ENCODE measurements at regions not wholly inside any gene's neighbourhood (a gene's known extent, or its start where the extent isn't known, plus 50 kb on each side); places are given as distances from the start of the nearest gene placed in this dataset.

DNA sequence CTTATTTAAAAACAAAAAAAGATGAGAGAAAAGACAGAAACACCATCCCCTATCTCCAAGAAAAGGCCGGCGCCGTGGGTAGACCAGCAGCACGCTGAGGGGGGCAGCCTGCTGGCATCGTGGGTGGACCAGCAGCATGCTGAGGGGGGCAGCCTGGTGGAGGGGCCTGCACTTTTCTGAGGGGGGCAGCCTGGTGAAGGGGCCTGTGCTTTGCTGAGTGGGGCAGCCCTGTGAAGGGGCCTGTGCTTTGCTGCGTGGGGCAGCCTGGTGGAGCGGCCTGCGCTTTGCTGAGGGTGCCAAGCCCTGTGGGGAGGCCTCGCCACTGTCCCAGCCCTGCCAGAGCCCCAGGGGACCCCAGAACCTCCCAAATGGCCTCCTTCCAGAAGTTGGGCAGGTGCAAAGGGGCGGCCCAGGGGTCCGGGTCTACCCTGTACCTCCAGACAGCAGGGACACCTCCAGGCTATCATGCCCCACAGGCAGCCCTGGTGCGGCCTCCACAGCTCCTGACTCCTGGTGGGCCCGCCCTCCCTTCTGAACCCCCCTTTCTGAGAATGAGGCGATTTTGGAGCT, 1185.7 kb downstream of the BRD1 start:
- Histone ChIP-seq H3K27me3 (ENCODE audit: insufficient read depth, poor library complexity, severe bottlenecking) (no peaks in the 10 kb centered on the region), H3K36me3 (ENCODE audit: low read depth) (no peaks in the 10 kb centered on the region), H3K4me1 (ENCODE audit: insufficient read depth, poor library complexity, severe bottlenecking) (no peaks in the 10 kb centered on the region), H3K27ac (ENCODE audit: poor library complexity, severe bottlenecking) (no peak overlapping the region), H3K9me3 (ENCODE audit: severe bottlenecking) (peaks cover 2% of the 10 kb centered on the region), H3K4me3 (ENCODE audit: severe bottlenecking) (no peak overlapping the region)
- ATAC-seq (ENCODE audit: low read depth) (no peak), DNase-seq (ENCODE audit: low spot score) (no peak)
- TF ChIP-seq, protein P1, sequence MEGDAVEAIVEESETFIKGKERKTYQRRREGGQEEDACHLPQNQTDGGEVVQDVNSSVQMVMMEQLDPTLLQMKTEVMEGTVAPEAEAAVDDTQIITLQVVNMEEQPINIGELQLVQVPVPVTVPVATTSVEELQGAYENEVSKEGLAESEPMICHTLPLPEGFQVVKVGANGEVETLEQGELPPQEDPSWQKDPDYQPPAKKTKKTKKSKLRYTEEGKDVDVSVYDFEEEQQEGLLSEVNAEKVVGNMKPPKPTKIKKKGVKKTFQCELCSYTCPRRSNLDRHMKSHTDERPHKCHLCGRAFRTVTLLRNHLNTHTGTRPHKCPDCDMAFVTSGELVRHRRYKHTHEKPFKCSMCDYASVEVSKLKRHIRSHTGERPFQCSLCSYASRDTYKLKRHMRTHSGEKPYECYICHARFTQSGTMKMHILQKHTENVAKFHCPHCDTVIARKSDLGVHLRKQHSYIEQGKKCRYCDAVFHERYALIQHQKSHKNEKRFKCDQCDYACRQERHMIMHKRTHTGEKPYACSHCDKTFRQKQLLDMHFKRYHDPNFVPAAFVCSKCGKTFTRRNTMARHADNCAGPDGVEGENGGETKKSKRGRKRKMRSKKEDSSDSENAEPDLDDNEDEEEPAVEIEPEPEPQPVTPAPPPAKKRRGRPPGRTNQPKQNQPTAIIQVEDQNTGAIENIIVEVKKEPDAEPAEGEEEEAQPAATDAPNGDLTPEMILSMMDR (IDR thresholded peaks at IDR 0.05; ENCODE audit: poor library complexity, severe bottlenecking) = no peak

DNA sequence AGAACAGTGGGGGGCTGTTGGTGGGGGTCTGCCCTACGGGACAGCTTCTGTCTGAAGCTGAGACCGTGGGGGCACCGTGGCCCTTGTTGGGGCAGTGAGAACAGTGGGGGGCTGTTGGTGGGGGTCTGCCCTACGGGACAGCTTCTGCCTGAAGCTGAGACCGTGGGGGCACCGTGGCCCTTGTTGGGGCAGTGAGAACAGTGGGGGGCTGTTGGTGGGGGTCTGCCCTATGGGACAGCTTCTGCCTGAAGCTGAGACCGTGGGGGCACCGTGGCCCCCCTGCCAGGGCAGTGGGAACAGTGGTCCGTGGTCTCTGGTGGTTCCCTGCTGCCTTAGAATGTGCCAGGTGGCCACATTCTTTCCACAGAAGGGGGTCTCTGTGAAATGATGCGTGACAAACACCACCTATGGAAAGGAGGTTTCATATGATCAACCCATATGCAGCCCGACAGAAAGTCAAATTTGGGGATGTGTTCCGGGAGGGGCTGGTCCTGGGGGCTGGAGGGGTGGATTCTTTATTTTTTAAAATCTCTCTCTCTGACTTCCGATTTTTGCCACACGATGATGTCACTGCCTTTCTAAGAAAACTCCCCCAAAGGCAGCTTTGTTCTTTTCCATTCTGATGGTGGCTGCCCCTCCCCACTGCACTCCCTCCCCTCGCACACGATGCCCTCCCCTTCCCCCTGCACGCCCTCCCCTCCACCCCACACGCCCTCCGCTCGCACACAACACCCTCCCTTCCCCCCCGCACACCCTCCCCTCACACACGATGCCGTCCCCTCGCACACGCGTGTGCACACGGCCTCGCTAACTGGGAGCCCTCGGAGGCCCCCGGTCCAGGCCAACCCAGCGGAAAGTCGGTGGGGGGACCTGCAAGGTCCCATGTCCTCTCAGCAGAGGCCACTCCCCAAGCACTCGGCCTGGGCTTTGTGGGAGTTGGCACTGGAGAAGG, 1186.5 kb downstream of the BRD1 start:
- Histone ChIP-seq H3K4me3 (ENCODE audit: severe bottlenecking) (no peak overlapping the region), H3K27me3 (ENCODE audit: insufficient read depth, poor library complexity, severe bottlenecking) (no peaks in the 10 kb centered on the region), H3K4me1 (ENCODE audit: insufficient read depth, poor library complexity, severe bottlenecking) (no peaks in the 10 kb centered on the region), H3K9me3 (ENCODE audit: severe bottlenecking) (peaks cover 2% of the 10 kb centered on the region), H3K36me3 (ENCODE audit: low read depth) (no peaks in the 10 kb centered on the region), H3K27ac (ENCODE audit: poor library complexity, severe bottlenecking) (no peak overlapping the region)
- DNase-seq (ENCODE audit: low spot score) (no peak), ATAC-seq (ENCODE audit: low read depth) (no peak)
- TF ChIP-seq, protein P1 (IDR thresholded peaks at IDR 0.05; ENCODE audit: poor library complexity, severe bottlenecking) = no peak

DNA sequence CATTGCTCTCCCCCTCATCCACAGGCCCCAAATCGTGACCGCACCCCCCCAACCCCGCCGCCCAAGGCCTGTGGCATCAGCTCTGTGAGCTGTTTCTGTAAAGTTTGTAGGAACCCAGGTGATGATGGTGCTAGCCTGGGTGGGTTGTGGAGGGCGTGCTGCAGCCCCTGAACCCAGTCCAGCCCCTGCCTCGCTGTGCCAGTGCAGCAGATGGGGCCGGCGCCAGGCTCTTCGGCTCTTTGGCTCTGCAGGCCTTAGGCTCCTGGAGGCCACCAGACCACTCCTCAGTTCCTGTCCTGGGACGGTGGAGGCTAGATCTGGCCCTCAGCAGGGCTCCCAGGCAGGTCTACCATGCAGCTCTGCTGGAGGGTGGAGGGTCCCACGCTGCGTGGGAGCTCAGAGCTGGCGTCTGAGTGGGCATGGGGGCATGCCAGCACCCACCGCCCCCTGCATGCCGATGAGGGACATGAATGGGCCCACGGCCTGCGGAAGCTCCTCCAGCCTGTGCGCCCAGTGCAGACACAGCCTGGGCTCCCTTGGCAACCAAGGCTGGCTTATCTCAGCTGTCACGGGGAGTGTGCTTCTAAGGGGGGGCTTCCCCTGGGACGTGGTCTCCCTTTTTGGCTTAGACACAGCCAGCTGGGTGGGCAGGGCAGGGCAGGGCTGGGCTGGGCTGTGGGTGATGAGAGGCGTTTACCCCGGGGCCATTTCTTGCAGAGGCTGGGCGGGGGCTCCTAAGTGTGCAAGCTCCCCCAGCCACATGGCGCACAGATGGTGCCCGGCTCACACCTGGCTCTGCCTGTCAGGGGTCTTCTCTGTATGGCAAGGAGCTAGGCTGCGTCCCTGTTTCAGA, 1187.6 kb downstream of the BRD1 start:
- ATAC-seq (ENCODE audit: low read depth) (no peak), DNase-seq (ENCODE audit: low spot score) (no peak)
- no peak overlapping the region for H3K4me3 ChIP-seq (ENCODE audit: severe bottlenecking)

DNA sequence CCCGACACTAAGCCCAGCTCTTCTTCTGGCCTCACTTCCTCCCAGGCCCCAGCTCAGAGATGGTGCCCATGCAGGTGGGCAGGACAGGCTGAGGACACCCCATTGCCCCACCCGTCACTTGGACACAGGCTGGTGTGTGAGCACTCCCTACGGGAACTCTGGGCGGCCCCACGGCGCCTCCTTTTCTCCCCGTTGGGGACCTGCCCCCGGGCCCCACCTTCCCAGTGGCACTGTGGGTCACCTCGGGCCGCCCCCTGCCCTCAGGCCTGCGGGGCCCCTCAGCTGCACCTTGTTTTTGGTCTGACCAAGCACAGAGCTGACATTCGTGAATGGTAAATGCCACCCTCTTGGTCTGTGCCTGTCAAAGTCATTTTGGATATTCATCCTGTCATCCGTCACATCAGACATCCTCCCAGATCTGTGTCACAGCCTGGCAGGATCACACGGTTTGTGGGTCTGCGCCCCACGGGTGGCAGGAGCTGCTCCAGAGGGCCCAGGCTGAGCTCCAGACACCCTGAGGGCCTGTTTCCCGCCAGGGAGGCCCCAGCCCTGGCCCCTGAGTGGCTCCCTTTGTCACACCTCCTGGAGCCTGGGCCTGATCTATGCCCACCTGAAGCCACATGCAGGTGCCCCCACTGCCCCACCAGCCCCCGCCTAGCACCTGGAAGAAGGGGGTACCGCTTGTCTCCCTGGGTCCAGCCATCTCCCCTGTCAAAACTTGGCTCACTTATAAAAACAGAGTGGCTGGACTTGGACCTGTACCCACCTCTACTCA, 1188.5 kb downstream of the BRD1 start:
- no peaks in the 10 kb centered on the region for H3K4me1 ChIP-seq (ENCODE audit: insufficient read depth, poor library complexity, severe bottlenecking)
- DNase-seq (ENCODE audit: low spot score) (no peak), ATAC-seq (ENCODE audit: low read depth) (no peak)
- H3K36me3 ChIP-seq (ENCODE audit: low read depth) = no peaks in the 10 kb centered on the region
- no peak overlapping the region for H3K27ac ChIP-seq (ENCODE audit: poor library complexity, severe bottlenecking)
- TF ChIP-seq, protein P1 (IDR thresholded peaks at IDR 0.05; ENCODE audit: poor library complexity, severe bottlenecking) = no peak
- no peaks in the 10 kb centered on the region for H3K27me3 ChIP-seq (ENCODE audit: insufficient read depth, poor library complexity, severe bottlenecking)
- peaks cover 2% of the 10 kb centered on the region for H3K9me3 ChIP-seq (ENCODE audit: severe bottlenecking)
- no peak overlapping the region for H3K4me3 ChIP-seq (ENCODE audit: severe bottlenecking)

More for the DNA sequence above, 1187.6 kb downstream of the BRD1 start:
- Histone ChIP-seq H3K27me3 (ENCODE audit: insufficient read depth, poor library complexity, severe bottlenecking) (no peaks in the 10 kb centered on the region), H3K27ac (ENCODE audit: poor library complexity, severe bottlenecking) (no peak overlapping the region), H3K36me3 (ENCODE audit: low read depth) (no peaks in the 10 kb centered on the region), H3K9me3 (ENCODE audit: severe bottlenecking) (peaks cover 2% of the 10 kb centered on the region), H3K4me1 (ENCODE audit: insufficient read depth, poor library complexity, severe bottlenecking) (no peaks in the 10 kb centered on the region)
- TF ChIP-seq, protein P1 (IDR thresholded peaks at IDR 0.05; ENCODE audit: poor library complexity, severe bottlenecking) = no peak
